K562 (cell line): ENCODE measurements at regions not wholly inside any gene's neighbourhood (a gene's known extent, or its start where the extent isn't known, plus 50 kb on each side); places are given as distances from the start of the nearest gene placed in this dataset.

Experiments used
- ATAC-seq: fragments of 200-7000 bp; cut with Tn5 transposase; 3 replicates; pipeline ENCODE4 v1.9.1; 2020; ENCODE audit warnings: moderate library complexity
- BruUV-seq: library from RNA; stranded (reverse); fragments of 400-500 nt; replicated peaks from 2 replicates; lab custom pipeline; 2021; lab: Mats Ljungman, UMichigan
- CTCF ChIA-PET: fragments of 300-600 bp; formaldehyde crosslinking; extraction: SDS; loops from one replicate; lab custom pipeline; 2021; ENCODE audit warnings: low intra/inter-chr PET ratio; lab: Yijun Ruan, JAX
- POLR2A ChIA-PET: fragments of 300-600, 350-650 bp; sonication (Branson Sonifier 250); formaldehyde crosslinking; extraction: SDS; loops from one replicate; lab custom pipeline; 2021; ENCODE audit warnings: antibody characterized with exemption, inconsistent platforms; lab: Yijun Ruan, JAX
- DNase-seq, 4 experiments: peaks; one replicate each; pipeline versions ENCODE4 v3.0.0 to v3.0.0-alpha.2; 2011 to 2018; ENCODE audit warnings: low spot score in 3 of 4, mixed read lengths in 3 of 4; ENCODE audit errors: extremely low read depth in 1 of 4
- FAIRE-seq: peaks from 2 replicates; lab custom pipeline; 2011; peaks lifted over from hg19 to GRCh38; lab: Jason Lieb, UNC
- H2AFZ ChIP-seq: 2 replicates; pipeline ENCODE4 v1.6.0; 2011; ENCODE audit warnings: low read depth, low read length, control low read depth, inconsistent platforms
- H3K27ac ChIP-seq: fragments of 200-600 bp; 3 replicates; pipeline ENCODE4 v1.8.0; 2011; ENCODE audit warnings: low read depth, mild to moderate bottlenecking, control low read depth, inconsistent platforms, low read length, moderate library complexity, mixed read lengths; ENCODE audit errors: extremely low read depth
- H3K27me3 ChIP-seq, 2 experiments: fragments of 300-600 bp in 1 of 2; 2 replicates in 1 of 2; 3 replicates in 1 of 2; pipeline versions ENCODE4 v1.6.0 to v1.8.0; 2011; ENCODE audit warnings: inconsistent platforms in 2 of 2, low read length in 2 of 2, mild to moderate bottlenecking in 1 of 2, mixed read lengths in 1 of 2, moderate library complexity in 1 of 2; ENCODE audit not compliant: control insufficient read depth in 2 of 2, insufficient read depth in 2 of 2
- H3K36me3 ChIP-seq: fragments of 300-600 bp; 3 replicates; pipeline ENCODE4 v1.8.0; 2011; ENCODE audit warnings: mild to moderate bottlenecking, low read length, inconsistent platforms; ENCODE audit not compliant: control insufficient read depth, insufficient read depth
- H3K4me1 ChIP-seq, 2 experiments: fragments of 200-600 bp in 1 of 2; replicated peaks in 1 of 2; 2 replicates in 1 of 2; 3 replicates in 1 of 2; pipeline versions ENCODE4 v1.5.1 to v1.8.0; 2011; ENCODE audit warnings: inconsistent platforms in 2 of 2, low read length in 2 of 2, mild to moderate bottlenecking in 1 of 2, mixed read lengths in 1 of 2, moderate library complexity in 1 of 2; ENCODE audit not compliant: control insufficient read depth in 2 of 2, insufficient read depth in 2 of 2
- H3K4me2 ChIP-seq: 2 replicates; pipeline ENCODE4 v1.6.1; 2011; ENCODE audit warnings: low read length, control low read depth, inconsistent platforms, mixed read lengths; ENCODE audit not compliant: insufficient read depth
- H3K4me3 ChIP-seq: fragments of 200-600 bp; sonication (generic), shearing (Covaris generic); 2 replicates; pipeline ENCODE4 v1.5.1; 2016; ENCODE audit warnings: control low read depth, inconsistent platforms
- H3K79me2 ChIP-seq: fragments of 200-600 bp; 3 replicates; pipeline ENCODE4 v1.8.0; 2011; ENCODE audit warnings: low read length, inconsistent platforms; ENCODE audit not compliant: control insufficient read depth, insufficient read depth
- H3K9ac ChIP-seq, 2 experiments: 2 replicates each; pipeline versions ENCODE4 v1.6.0 to v1.6.1; 2011; ENCODE audit warnings: low read depth in 2 of 2, low read length in 2 of 2, control low read depth in 1 of 2, inconsistent platforms in 1 of 2, mild to moderate bottlenecking in 1 of 2, mixed read lengths in 1 of 2; ENCODE audit not compliant: insufficient read depth in 1 of 2
- H3K9me1 ChIP-seq: one replicate; pipeline ENCODE4 v1.6.0; 2011; ENCODE audit warnings: inconsistent platforms, mild to moderate bottlenecking, low read length, moderate library complexity; ENCODE audit not compliant: control insufficient read depth, insufficient read depth
- H3K9me3 ChIP-seq: replicated peaks from 2 replicates; pipeline ENCODE4 v1.5.1; 2011; ENCODE audit warnings: low read depth, low read length, inconsistent platforms; ENCODE audit not compliant: control insufficient read depth, insufficient read depth
- H4K20me1 ChIP-seq: replicated peaks from 2 replicates; pipeline ENCODE4 v1.6.1; 2011; ENCODE audit warnings: low read length, inconsistent platforms, mixed read lengths; ENCODE audit not compliant: control insufficient read depth, insufficient read depth
- DEAF1 ChIP-seq: fragments of 450-650 bp; formaldehyde crosslinking; IDR thresholded peaks from 2 replicates; pipeline ENCODE4 v1.4.0; 2020; ENCODE audit warnings: mild to moderate bottlenecking, moderate library complexity
- ETS2 ChIP-seq: IDR thresholded peaks from 2 replicates; pipeline ENCODE4 v1.6.1; 2016; ENCODE audit warnings: borderline replicate concordance, missing genetic modification characterization, mild to moderate bottlenecking, moderate library complexity, missing compliant biosample characterization; ENCODE audit not compliant: poor library complexity, severe bottlenecking
- HMG20B ChIP-seq: fragments of 250-450 bp; sonication (Bioruptor Pico); IDR thresholded peaks from 2 replicates; pipeline ENCODE4 v1.5.0; 2021; ENCODE audit warnings: mild to moderate bottlenecking
- KDM1A ChIP-seq, 2 experiments: fragments of 450-650 bp; IDR thresholded peaks; 2 replicates each; pipeline ENCODE4 v1.6.1; 2016; ENCODE audit warnings: mild to moderate bottlenecking in 2 of 2
- LEF1 ChIP-seq: fragments of 450-650 bp; IDR thresholded peaks from 2 replicates; pipeline ENCODE4 v1.6.1; 2016; ENCODE audit warnings: mild to moderate bottlenecking
- MCM3 ChIP-seq: fragments of 450-650 bp; IDR thresholded peaks from 2 replicates; pipeline ENCODE4 v1.6.1; 2016
- NCOA2 ChIP-seq, 2 experiments: fragments of 450-650 bp; IDR thresholded peaks; 2 replicates each; pipeline ENCODE4 v1.6.1; 2018; ENCODE audit warnings: mild to moderate bottlenecking in 2 of 2, moderate library complexity in 1 of 2; ENCODE audit not compliant: partially characterized antibody in 2 of 2
- PHTF2 ChIP-seq: fragments of 250-450 bp; sonication (Bioruptor Pico); IDR thresholded peaks from 2 replicates; pipeline ENCODE4 v1.5.0; 2021; ENCODE audit warnings: mild to moderate bottlenecking
- TAF9B ChIP-seq: fragments of 450-650 bp; IDR thresholded peaks from 2 replicates; pipeline ENCODE4 v1.6.1; 2018; ENCODE audit warnings: mild to moderate bottlenecking; ENCODE audit not compliant: partially characterized antibody
- USF2 ChIP-seq: sonication (generic); formaldehyde crosslinking; IDR thresholded peaks from 2 replicates; pipeline ENCODE4 v1.5.0; 2020; ENCODE audit warnings: missing genetic modification reagents
- ZNF639 ChIP-seq, 2 experiments: fragments of 200-800 bp in 1 of 2; sonication (Bioruptor generic) in 1 of 2; sonication (generic) in 1 of 2; formaldehyde crosslinking in 1 of 2; IDR thresholded peaks in 1 of 2; conservative IDR thresholded peaks in 1 of 2; 2 replicates each; pipeline versions ENCODE4 v1.5.0 to v1.6.1; 2016 to 2020; ENCODE audit warnings: missing compliant biosample characterization in 1 of 2, missing genetic modification characterization in 1 of 2, missing genetic modification reagents in 1 of 2
- WGBS: fragments of 100-300 bp; shearing (Covaris generic); methylation state at CpG from one replicate; pipeline ENCODE4 v1.1.6; 2016; ENCODE audit warnings: low coverage, mixed read lengths; ENCODE audit not compliant: insufficient coverage; ENCODE audit errors: missing lambda C conversion rate; 5-methylcytosine and 5-hydroxymethylcytosine counted together
- in situ Hi-C: fragments of 300-500 bp; cut with MboI; formaldehyde crosslinking; loops from 4 replicates; pipeline ENCODE4 v1.15.0; 2018; ENCODE audit warnings: inconsistent platforms, mixed read lengths
- intact Hi-C: fragments of 100-400 bp; cut with micrococcal nuclease; formaldehyde crosslinking; loops from 2 replicates; pipeline ENCODE4 v1.14.2; 2022

- TF ChIP-seq USF2 (CRISPR knock-in tag) (no peak), LEF1 (no peak)
These were observed 145.3 kb downstream of the CNTN3 start (continued) for GRCh38 chr3:74469151-74469550.

GRCh38 chr3:74465715-74466410, 148.6 kb downstream of the CNTN3 start:
- TF ChIP-seq TAF9B (no peak), KDM1A (IDR thresholded peaks at IDR 0.05) (no peak), NCOA2 (IDR thresholded peaks at IDR 0.05; ENCODE audit: partially characterized antibody in 2 of 2) (no peak), MCM3 (no peak), ETS2 (tag) (no peak), PHTF2 (no peak), DEAF1 (CRISPR knock-in tag) (no peak), HMG20B (CRISPR knock-in tag) (no peak), ZNF639 (CRISPR knock-in tag; conservative IDR thresholded peaks at IDR 0.05 in 1 of 2, IDR thresholded peaks at IDR 0.05 in 1 of 2) (no peak)
- FAIRE-seq (no peak), DNase-seq (no peak), ATAC-seq (no peak)
- Histone ChIP-seq H3K27ac (no peak overlapping the region), H4K20me1 (no peaks in the 10 kb centered on the region), H3K9me3 (no peaks in the 10 kb centered on the region), H3K27me3 (no peaks in the 10 kb centered on the region), H3K9me1 (no peaks in the 10 kb centered on the region), H3K9ac (no peak overlapping the region), H2AFZ (no peak overlapping the region), H3K4me2 (no peak overlapping the region), H3K36me3 (no peaks in the 10 kb centered on the region), H3K4me3 (no peak overlapping the region), H3K79me2 (no peaks in the 10 kb centered on the region), H3K4me1 (no peaks in the 10 kb centered on the region)
- WGBS = 0% methylated on average over 4 of the region's 4 CpGs
- intact Hi-C loops = no loop called here
- BruUV-seq = no TSS peak
- ChIA-PET POLR2A (no interaction called here), CTCF (no interaction called here)
- in situ Hi-C loops = no loop called here
